Bronchial epithelial cell (primary cell): ENCODE measurements at regions not wholly inside any gene's neighbourhood (a gene's known extent, or its start where the extent isn't known, plus 50 kb on each side); places are given as distances from the start of the nearest gene placed in this dataset.
A peak's percentile ranks its signal among the peaks of the same experiment; 100 is the strongest.

ENCODE experiments used
- DNase-seq: peaks from one replicate; pipeline ENCODE4 v3.0.0-alpha.2; 2010; ENCODE audit warnings: low read depth
- FAIRE-seq: peaks from 2 replicates; lab custom pipeline; 2011; peaks lifted over from hg19 to GRCh38; lab: Jason Lieb, UNC
- H3K27me3 ChIP-seq: 2 replicates; pipeline ENCODE4 v1.5.1; 2011; ENCODE audit warnings: low read length; ENCODE audit not compliant: control insufficient read depth, insufficient read depth
- H3K36me3 ChIP-seq: 2 replicates; pipeline ENCODE4 v1.5.1; 2011; ENCODE audit warnings: low read length; ENCODE audit not compliant: control insufficient read depth, insufficient read depth
- H3K4me3 ChIP-seq: 2 replicates; pipeline ENCODE4 v1.5.1; 2011; ENCODE audit warnings: mild to moderate bottlenecking, low read depth, low read length, control low read depth
- TF ChIP-seq, protein P1 (sequence below): IDR thresholded peaks from 2 replicates; pipeline ENCODE4 v1.5.1; 2011; ENCODE audit warnings: mild to moderate bottlenecking, moderate library complexity, low read length, control low read depth, inconsistent platforms; ENCODE audit not compliant: insufficient read depth, severe bottlenecking

- no peak overlapping the region for H3K4me3 ChIP-seq
- TF ChIP-seq, protein P1, sequence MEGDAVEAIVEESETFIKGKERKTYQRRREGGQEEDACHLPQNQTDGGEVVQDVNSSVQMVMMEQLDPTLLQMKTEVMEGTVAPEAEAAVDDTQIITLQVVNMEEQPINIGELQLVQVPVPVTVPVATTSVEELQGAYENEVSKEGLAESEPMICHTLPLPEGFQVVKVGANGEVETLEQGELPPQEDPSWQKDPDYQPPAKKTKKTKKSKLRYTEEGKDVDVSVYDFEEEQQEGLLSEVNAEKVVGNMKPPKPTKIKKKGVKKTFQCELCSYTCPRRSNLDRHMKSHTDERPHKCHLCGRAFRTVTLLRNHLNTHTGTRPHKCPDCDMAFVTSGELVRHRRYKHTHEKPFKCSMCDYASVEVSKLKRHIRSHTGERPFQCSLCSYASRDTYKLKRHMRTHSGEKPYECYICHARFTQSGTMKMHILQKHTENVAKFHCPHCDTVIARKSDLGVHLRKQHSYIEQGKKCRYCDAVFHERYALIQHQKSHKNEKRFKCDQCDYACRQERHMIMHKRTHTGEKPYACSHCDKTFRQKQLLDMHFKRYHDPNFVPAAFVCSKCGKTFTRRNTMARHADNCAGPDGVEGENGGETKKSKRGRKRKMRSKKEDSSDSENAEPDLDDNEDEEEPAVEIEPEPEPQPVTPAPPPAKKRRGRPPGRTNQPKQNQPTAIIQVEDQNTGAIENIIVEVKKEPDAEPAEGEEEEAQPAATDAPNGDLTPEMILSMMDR, result peak; percentile 44
- H3K36me3 ChIP-seq, result no peaks in the 10 kb centered on the region
- peak; percentile 63 for DNase-seq
- H3K27me3 ChIP-seq, result peaks cover 3% of the 10 kb centered on the region
- no peak for FAIRE-seq
Measured at GRCh38 chr14:59126714-59127436, 61.6 kb upstream of the DAAM1 start.

- no peaks in the 10 kb centered on the region for H3K36me3 ChIP-seq
- H3K27me3 ChIP-seq, result peaks cover 3% of the 10 kb centered on the region
- H3K4me3 ChIP-seq, result no peak overlapping the region
- FAIRE-seq (no peak), DNase-seq (no peak)
- TF ChIP-seq, protein P1, result no peak
Measured at GRCh38 chr14:59127437-59127732, 61.1 kb upstream of the DAAM1 start.

- Histone ChIP-seq H3K27me3 (peaks cover 3% of the 10 kb centered on the region), H3K36me3 (no peaks in the 10 kb centered on the region), H3K4me3 (no peak overlapping the region)
- DNase-seq (no peak), FAIRE-seq (no peak)
- TF ChIP-seq, protein P1, result no peak
Measured at GRCh38 chr14:59130462-59130861, 58.0 kb upstream of the DAAM1 start.

GRCh38 chr14:59131938-59132795 lies 56.3 kb upstream of the DAAM1 start:
- H3K27me3 ChIP-seq, result peaks cover 3% of the 10 kb centered on the region
- no peak for FAIRE-seq
- DNase-seq, result no peak
- TF ChIP-seq, protein P1, result no peak
- H3K4me3 ChIP-seq, result no peak overlapping the region
- H3K36me3 ChIP-seq, result no peaks in the 10 kb centered on the region

GRCh38 chr14:59132796-59133494 lies 55.5 kb upstream of the DAAM1 start:
- FAIRE-seq, result no peak

More at GRCh38 chr14:59132796-59133494, 55.5 kb upstream of the DAAM1 start:
- TF ChIP-seq, protein P1, result no peak
- Histone ChIP-seq H3K4me3 (no peak overlapping the region), H3K27me3 (peaks cover 3% of the 10 kb centered on the region), H3K36me3 (no peaks in the 10 kb centered on the region)
- no peak for DNase-seq
